Ovary (tissue), 7 donors: ENCODE measurements at regions not wholly inside any gene's neighbourhood (a gene's known extent, or its start where the extent isn't known, plus 50 kb on each side); places are given as distances from the start of the nearest gene placed in this dataset.

Experiments used
- DNase-seq, 5 donors: peaks; one replicate each; pipeline ENCODE4 v3.0.0-alpha.2; 2019 to 2020
- H3K27ac ChIP-seq, 2 donors: fragments of 200-600 bp; one replicate each; pipeline versions ENCODE4 v1.5.1 to v1.8.0; 2019 to 2022
- H3K27me3 ChIP-seq: fragments of 200-600 bp; one replicate; pipeline ENCODE4 v1.8.0; 2022
- H3K36me3 ChIP-seq: fragments of 200-600 bp; sonication (generic); one replicate; pipeline ENCODE4 v1.5.1; 2019
- H3K4me1 ChIP-seq: one replicate; pipeline ENCODE4 v1.8.1; 2013; ENCODE audit warnings: mild to moderate bottlenecking, moderate library complexity; ENCODE audit not compliant: insufficient read depth
- H3K4me3 ChIP-seq: fragments of 200-600 bp; sonication (generic); one replicate; pipeline ENCODE4 v1.5.1; 2017
- H3K9me3 ChIP-seq, 2 donors: fragments of 200-600 bp in 1 of 2; sonication (generic) in 1 of 2; one replicate each; pipeline versions ENCODE4 v1.5.1 to v1.8.1; 2013 to 2019; ENCODE audit warnings: mild to moderate bottlenecking in 1 of 2, moderate library complexity in 1 of 2
- CTCF ChIP-seq, 3 donors: fragments of 450-650 bp in 2 of 3; fragments of 200-600 bp in 1 of 3; IDR thresholded peaks; one replicate each; pipeline versions ENCODE4 v1.5.1 to v1.8.0; 2016 to 2022; ENCODE audit warnings: antibody characterized with exemption in 3 of 3, mild to moderate bottlenecking in 1 of 3
- EP300 ChIP-seq: sonication (generic); formaldehyde crosslinking; IDR thresholded peaks from one replicate; pipeline ENCODE4 v1.6.1; 2017; ENCODE audit warnings: antibody characterized with exemption
- POLR2A ChIP-seq: fragments of 450-650 bp; IDR thresholded peaks from one replicate; pipeline ENCODE4 v1.6.1; 2017; ENCODE audit warnings: antibody characterized with exemption, mild to moderate bottlenecking, moderate library complexity
- WGBS, 3 donors: extraction: QIAGEN DNeasy Blood & Tissue Kit in 1 of 3; methylation state at CpG; one replicate each; pipeline versions ENCODE4 v1.1.5 to v1.1.7; 2013 to 2017; 5-methylcytosine and 5-hydroxymethylcytosine counted together
- intact Hi-C, 4 donors: fragments of 100-400 bp; cut with DNase I; formaldehyde crosslinking; loops; one replicate each; pipeline versions ENCODE4 v1.11.0 to v1.15.1; 2022 to 2023
- donor health status: DM: no; HTN: no; CAD: no; lungs with moderate emphysema.
- donor health status: DM: no; HTN: no; CAD: no.
- donor health status: Bipolar disorder and iron deficiency.
- donor health status: DM: no; HTN: no; CAD: no.
- donor health status: DM: yes; HTN: yes; CAD: no.

- Histone ChIP-seq H3K27me3 (no peaks in the 10 kb centered on the region), H3K4me1 (no peaks in the 10 kb centered on the region), H3K36me3 (no peaks in the 10 kb centered on the region), H3K9me3 (no peaks in the 10 kb centered on the region), H3K4me3 (no peak overlapping the region), H3K27ac (no peak overlapping the region)
- TF ChIP-seq CTCF (IDR thresholded peaks at IDR 0.05) (no peak), EP300 (no peak), POLR2A (no peak)
- 89 to 95% (median 91%) methylated on average over 7 of the region's 7 CpGs for WGBS, 3 donors
- no peak for DNase-seq
- intact Hi-C loops, result no loop called here
Observed at GRCh38 chr1:57729181-57729580, 305.3 kb upstream of the DAB1 start.

- H3K27me3 ChIP-seq, result no peaks in the 10 kb centered on the region
- H3K27ac ChIP-seq, result no peak overlapping the region
- TF ChIP-seq EP300 (no peak), POLR2A (no peak), CTCF (IDR thresholded peaks at IDR 0.05) (no peak)
- H3K4me1 ChIP-seq, result no peaks in the 10 kb centered on the region
- H3K9me3 ChIP-seq, result no peaks in the 10 kb centered on the region
- H3K4me3 ChIP-seq, result no peak overlapping the region
- intact Hi-C loops, result no loop called here
- DNase-seq, result no peak
- 78 to 87% (median 79%) methylated on average over 5 of the region's 5 CpGs for WGBS, 3 donors
- no peaks in the 10 kb centered on the region for H3K36me3 ChIP-seq
Observed at GRCh38 chr1:57727121-57727520, 303.3 kb upstream of the DAB1 start.

GRCh38 chr1:57725318-57725717, 301.5 kb upstream of the DAB1 start:
- DNase-seq, result no peak
- Histone ChIP-seq H3K4me3 (no peak overlapping the region), H3K27me3 (no peaks in the 10 kb centered on the region), H3K4me1 (no peaks in the 10 kb centered on the region), H3K27ac (no peak overlapping the region), H3K36me3 (no peaks in the 10 kb centered on the region), H3K9me3 (no peaks in the 10 kb centered on the region)
- WGBS, 3 donors, result 80 to 83% (median 81%) methylated on average over 4 of the region's 4 CpGs
- intact Hi-C loops, result no loop called here
- TF ChIP-seq EP300 (no peak), CTCF (IDR thresholded peaks at IDR 0.05) (no peak), POLR2A (no peak)

GRCh38 chr1:57724535-57724934, 300.7 kb upstream of the DAB1 start:
- intact Hi-C loops, result no loop called here
- H3K4me3 ChIP-seq, result no peak overlapping the region
- no peaks in the 10 kb centered on the region for H3K36me3 ChIP-seq
- H3K27ac ChIP-seq, result no peak overlapping the region
- 97 to 100% (median 100%) methylated on average over 1 of the region's 1 CpG for WGBS, 3 donors
- no peaks in the 10 kb centered on the region for H3K9me3 ChIP-seq
- no peak for DNase-seq
- H3K27me3 ChIP-seq, result no peaks in the 10 kb centered on the region
- no peaks in the 10 kb centered on the region for H3K4me1 ChIP-seq
- no peak for TF ChIP-seq POLR2A
- TF ChIP-seq EP300, result no peak
- no peak for TF ChIP-seq CTCF (IDR thresholded peaks at IDR 0.05)
